GM13977 (cell line): ENCODE measurements at regions not wholly inside any gene's neighbourhood (a gene's known extent, or its start where the extent isn't known, plus 50 kb on each side); places are given as distances from the start of the nearest gene placed in this dataset.

Experiments
- DNase-seq: peaks from one replicate; pipeline ENCODE4 v3.0.0; 2012; ENCODE audit warnings: low spot score
- CTCF ChIP-seq: IDR thresholded peaks from 2 replicates; pipeline ENCODE4 v1.5.1; 2012; ENCODE audit warnings: mild to moderate bottlenecking, control low read depth; ENCODE audit not compliant: insufficient read depth; ENCODE audit errors: extremely low read depth, missing control alignments
- in situ Hi-C: fragments of 300-500 bp; cut with MboI; formaldehyde crosslinking; loops from one replicate; pipeline ENCODE4 v1.12.0; 2022; ENCODE audit warnings: low sequenced_read_pairs, low pct_unique_long_range_greater_than_20kb, mixed read lengths, inconsistent platforms; ENCODE audit not compliant: unreplicated experiment

GRCh38 chr5:71830681-71831539 lies 111.8 kb downstream of the CARTPT start:
- in situ Hi-C loops = no loop called here
- no peak for DNase-seq
- no peak for TF ChIP-seq CTCF

- no peak for DNase-seq
- no peak for TF ChIP-seq CTCF
- in situ Hi-C loops = no loop called here
Observed at GRCh38 chr5:71832812-71833715, 114.0 kb downstream of the CARTPT start.

GRCh38 chr5:71834601-71835000 lies 115.5 kb downstream of the CARTPT start:
- DNase-seq = no peak
- no peak for TF ChIP-seq CTCF

GRCh38 chr5:71836084-71836483 lies 117.0 kb downstream of the CARTPT start:
- no peak for DNase-seq
- in situ Hi-C loops = no loop called here
- TF ChIP-seq CTCF = no peak

More at GRCh38 chr5:71834601-71835000, 115.5 kb downstream of the CARTPT start:
- in situ Hi-C loops = no loop called here

GRCh38 chr5:71836559-71837112 lies 117.6 kb downstream of the CARTPT start:
- in situ Hi-C loops = no loop called here
- no peak for TF ChIP-seq CTCF
- no peak for DNase-seq

- in situ Hi-C loops = no loop called here
- no peak for TF ChIP-seq CTCF
- DNase-seq = no peak
Observed at GRCh38 chr5:71838286-71838685, 119.2 kb downstream of the CARTPT start.
